ENCODE measurements at regions not wholly inside any gene's neighbourhood (a gene's known extent, or its start where the extent isn't known, plus 50 kb on each side); places are given as distances from the start of the nearest gene placed in this dataset.

DNA sequence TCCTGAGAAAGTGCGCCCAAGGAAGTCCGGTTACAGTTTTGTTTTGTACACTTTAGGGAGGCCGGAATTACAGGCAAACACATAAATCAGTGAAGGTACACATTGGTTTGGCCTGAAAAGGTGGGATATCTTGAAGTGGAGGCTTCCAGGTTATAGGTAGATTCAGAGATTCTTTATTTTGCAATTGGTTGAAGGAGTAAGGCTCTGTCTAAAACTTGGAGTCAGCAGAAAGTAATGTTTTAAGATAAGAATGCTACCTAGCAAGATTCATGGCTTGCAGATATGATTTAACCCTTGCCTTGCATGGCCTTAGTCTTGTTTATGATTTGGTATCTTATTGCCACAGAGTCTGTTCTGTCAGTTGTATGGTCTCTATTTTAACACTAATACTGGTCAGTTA, 165.9 kb upstream of the NDUFV2 start:
- Histone ChIP-seq H3F3A (ENCODE audit: low read length, unreplicated experiment) (no peaks in the 10 kb centered on the region), H3K4me3 (ENCODE audit: low read length) (no peak overlapping the region), H3K27ac (ENCODE audit: low read length) (no peak overlapping the region), H3K9ac (ENCODE audit: low read length) (no peak overlapping the region), H3K4me1 (ENCODE audit: insufficient read depth, low read length) (peaks cover 12% of the 10 kb centered on the region; the same call in 1 of the 2 replicates), H3K27me3 (ENCODE audit: low read length) (no peaks in the 10 kb centered on the region), H3K36me3 (ENCODE audit: low read depth, low read length) (no peaks in the 10 kb centered on the region), H2AFZ (ENCODE audit: low read length) (no peak overlapping the region), H3K9me2 (replicated peaks; ENCODE audit: low read length) (no peaks in the 10 kb centered on the region), H3K9me3 (ENCODE audit: low read length) (peaks cover 10% of the 10 kb centered on the region; the same call in 1 of the 2 replicates), H3K4me2 (ENCODE audit: low read length) (no peak overlapping the region), H4K20me1 (ENCODE audit: low read length) (no peaks in the 10 kb centered on the region), H3K79me2 (ENCODE audit: low read length) (no peaks in the 10 kb centered on the region)
- DNase-seq: no peak
- no peak for TF ChIP-seq EZH2phosphoT487 (IDR thresholded peaks at IDR 0.05; ENCODE audit: borderline replicate concordance, low read length)
- TF ChIP-seq, protein P1, sequence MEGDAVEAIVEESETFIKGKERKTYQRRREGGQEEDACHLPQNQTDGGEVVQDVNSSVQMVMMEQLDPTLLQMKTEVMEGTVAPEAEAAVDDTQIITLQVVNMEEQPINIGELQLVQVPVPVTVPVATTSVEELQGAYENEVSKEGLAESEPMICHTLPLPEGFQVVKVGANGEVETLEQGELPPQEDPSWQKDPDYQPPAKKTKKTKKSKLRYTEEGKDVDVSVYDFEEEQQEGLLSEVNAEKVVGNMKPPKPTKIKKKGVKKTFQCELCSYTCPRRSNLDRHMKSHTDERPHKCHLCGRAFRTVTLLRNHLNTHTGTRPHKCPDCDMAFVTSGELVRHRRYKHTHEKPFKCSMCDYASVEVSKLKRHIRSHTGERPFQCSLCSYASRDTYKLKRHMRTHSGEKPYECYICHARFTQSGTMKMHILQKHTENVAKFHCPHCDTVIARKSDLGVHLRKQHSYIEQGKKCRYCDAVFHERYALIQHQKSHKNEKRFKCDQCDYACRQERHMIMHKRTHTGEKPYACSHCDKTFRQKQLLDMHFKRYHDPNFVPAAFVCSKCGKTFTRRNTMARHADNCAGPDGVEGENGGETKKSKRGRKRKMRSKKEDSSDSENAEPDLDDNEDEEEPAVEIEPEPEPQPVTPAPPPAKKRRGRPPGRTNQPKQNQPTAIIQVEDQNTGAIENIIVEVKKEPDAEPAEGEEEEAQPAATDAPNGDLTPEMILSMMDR (conservative IDR thresholded peaks at IDR 0.05; ENCODE audit: low read depth, low read length): no peak
- TF ChIP-seq EZH2 (IDR thresholded peaks at IDR 0.05; ENCODE audit: low read length, unreplicated experiment): no peak
- ChIA-PET CTCF (no interaction called here), POLR2A (ENCODE audit: unreplicated experiment) (no interaction called here)
- no peak for ATAC-seq
- BruUV-seq (replicated peaks): no TSS peak
- intact Hi-C loops (cut with micrococcal nuclease): no loop called here

GRCh38 chr18:8937160-8938094, 165.1 kb upstream of the NDUFV2 start:
- Histone ChIP-seq H3K9me2 (replicated peaks; ENCODE audit: low read length) (no peaks in the 10 kb centered on the region), H3K4me2 (ENCODE audit: low read length) (no peak overlapping the region), H3F3A (ENCODE audit: low read length, unreplicated experiment) (no peaks in the 10 kb centered on the region), H2AFZ (ENCODE audit: low read length) (no peak overlapping the region), H3K9me3 (ENCODE audit: low read length) (peaks cover 8% of the 10 kb centered on the region; the same call in 1 of the 2 replicates), H3K27ac (ENCODE audit: low read length) (no peak overlapping the region), H3K9ac (ENCODE audit: low read length) (no peak overlapping the region), H3K27me3 (ENCODE audit: low read length) (no peaks in the 10 kb centered on the region), H3K36me3 (ENCODE audit: low read depth, low read length) (no peaks in the 10 kb centered on the region), H3K4me1 (ENCODE audit: insufficient read depth, low read length) (peaks cover 12% of the 10 kb centered on the region; the same call in 1 of the 2 replicates), H3K79me2 (ENCODE audit: low read length) (no peaks in the 10 kb centered on the region), H3K4me3 (ENCODE audit: low read length) (no peak overlapping the region), H4K20me1 (ENCODE audit: low read length) (no peaks in the 10 kb centered on the region)
- intact Hi-C loops (cut with micrococcal nuclease): no loop called here
- ATAC-seq (no peak), DNase-seq (peak; percentile 64)
- ChIA-PET POLR2A (ENCODE audit: unreplicated experiment) (no interaction called here), CTCF (no interaction called here)
- TF ChIP-seq, protein P1 (conservative IDR thresholded peaks at IDR 0.05; ENCODE audit: low read depth, low read length): no peak
- TF ChIP-seq EZH2phosphoT487 (IDR thresholded peaks at IDR 0.05; ENCODE audit: borderline replicate concordance, low read length) (no peak), EZH2 (IDR thresholded peaks at IDR 0.05; ENCODE audit: low read length, unreplicated experiment) (no peak)
- no TSS peak for BruUV-seq (replicated peaks)

DNA sequence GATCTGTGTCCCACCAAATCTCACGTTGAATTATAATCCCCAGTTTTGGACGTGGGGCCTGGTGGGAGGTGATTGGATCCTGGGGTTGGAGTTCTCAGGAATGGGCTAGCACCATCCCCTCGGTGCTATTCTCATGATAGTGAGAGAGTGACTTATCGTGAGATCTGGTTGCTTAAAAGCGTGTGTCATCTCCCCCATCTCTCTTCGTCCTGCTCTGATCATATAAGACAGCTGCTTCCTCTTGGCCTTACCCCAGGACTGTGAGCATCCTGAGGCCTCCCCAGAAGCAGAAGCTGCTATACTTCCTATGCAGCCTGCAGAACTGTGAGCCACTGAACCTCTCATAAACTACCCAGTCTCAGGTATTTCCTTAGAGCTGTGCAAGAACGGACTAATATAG, 163.7 kb upstream of the NDUFV2 start:
- H3K9me2 ChIP-seq (replicated peaks; ENCODE audit: low read length): no peaks in the 10 kb centered on the region
- no peak overlapping the region for H2AFZ ChIP-seq (ENCODE audit: low read length)
- H3K9me3 ChIP-seq (ENCODE audit: low read length): no peaks in the 10 kb centered on the region
- no peaks in the 10 kb centered on the region for H3K79me2 ChIP-seq (ENCODE audit: low read length)
- H3K4me2 ChIP-seq (ENCODE audit: low read length): no peak overlapping the region
- H4K20me1 ChIP-seq (ENCODE audit: low read length): no peaks in the 10 kb centered on the region
- no TSS peak for BruUV-seq (replicated peaks)
- peaks cover 3% of the 10 kb centered on the region for H3F3A ChIP-seq (ENCODE audit: low read length, unreplicated experiment)
- ATAC-seq (no peak), DNase-seq (no peak)
- POLR2A ChIA-PET (ENCODE audit: unreplicated experiment): no interaction called here
- intact Hi-C loops (cut with micrococcal nuclease): no loop called here
- H3K4me3 ChIP-seq (ENCODE audit: low read length): no peak overlapping the region
- H3K27ac ChIP-seq (ENCODE audit: low read length): no peak overlapping the region
- TF ChIP-seq, protein P1 (conservative IDR thresholded peaks at IDR 0.05; ENCODE audit: low read depth, low read length): no peak
- no peak for TF ChIP-seq EZH2 (IDR thresholded peaks at IDR 0.05; ENCODE audit: low read length, unreplicated experiment)
- TF ChIP-seq EZH2phosphoT487 (IDR thresholded peaks at IDR 0.05; ENCODE audit: borderline replicate concordance, low read length): no peak
- H3K4me1 ChIP-seq (ENCODE audit: insufficient read depth, low read length): peaks cover 19% of the 10 kb centered on the region
- no peaks in the 10 kb centered on the region for H3K36me3 ChIP-seq (ENCODE audit: low read depth, low read length)
- CTCF ChIA-PET: no interaction called here
- H3K9ac ChIP-seq (ENCODE audit: low read length): no peak overlapping the region
- H3K27me3 ChIP-seq (ENCODE audit: low read length): no peaks in the 10 kb centered on the region

Data from PC-3 (cell line).